PFSK-1 (cell line): ENCODE measurements at regions not wholly inside any gene's neighbourhood (a gene's known extent, or its start where the extent isn't known, plus 50 kb on each side); places are given as distances from the start of the nearest gene placed in this dataset.

Source experiments
- POLR2AphosphoS5 ChIP-seq: IDR thresholded peaks from 2 replicates; pipeline ENCODE4 v1.6.1; 2012; ENCODE audit warnings: low read depth, mild to moderate bottlenecking, control low read depth, low read length, moderate library complexity
- REST ChIP-seq, 2 experiments: IDR thresholded peaks; 2 replicates each; pipeline versions ENCODE4 v1.6.1 to v1.8.0; 2011 to 2012; ENCODE audit warnings: low read depth in 2 of 2, low read length in 2 of 2, control low read depth in 1 of 2, inconsistent platforms in 1 of 2, mild to moderate bottlenecking in 1 of 2, moderate library complexity in 1 of 2; ENCODE audit not compliant: insufficient read depth in 1 of 2
- SIN3A ChIP-seq: IDR thresholded peaks from 2 replicates; pipeline ENCODE4 v1.6.1; 2012; ENCODE audit warnings: mild to moderate bottlenecking, low read length, moderate library complexity, borderline replicate concordance; ENCODE audit not compliant: insufficient read depth
- TAF1 ChIP-seq: IDR thresholded peaks from 2 replicates; pipeline ENCODE4 v1.6.1; 2012; ENCODE audit warnings: low read length, control low read depth, borderline replicate concordance; ENCODE audit not compliant: insufficient read depth

- no peak for TF ChIP-seq POLR2AphosphoS5
- no peak for TF ChIP-seq SIN3A
- no peak for TF ChIP-seq TAF1
- TF ChIP-seq REST (IDR thresholded peaks at IDR 0.05; ENCODE audit: insufficient read depth in 1 of 2, low read depth in 2 of 2, low read length in 2 of 2): no peak
Observed at GRCh38 chr12:76180401-76181277, 96.2 kb upstream of the NAP1L1 start.
